Activated CD4-positive, CD25-positive, alpha-beta regulatory T cell treated with anti-CD3 and anti-CD28 coated beads, Interleukin-2, amount 50 U/mL, for 16 hours (primary cell): ENCODE measurements at regions not wholly inside any gene's neighbourhood (a gene's known extent, or its start where the extent isn't known, plus 50 kb on each side); places are given as distances from the start of the nearest gene placed in this dataset.

Experiments
- DNase-seq: peaks from one replicate; pipeline ENCODE4 v3.0.0-alpha.2; 2020; ENCODE audit warnings: low read depth, low spot score

DNA sequence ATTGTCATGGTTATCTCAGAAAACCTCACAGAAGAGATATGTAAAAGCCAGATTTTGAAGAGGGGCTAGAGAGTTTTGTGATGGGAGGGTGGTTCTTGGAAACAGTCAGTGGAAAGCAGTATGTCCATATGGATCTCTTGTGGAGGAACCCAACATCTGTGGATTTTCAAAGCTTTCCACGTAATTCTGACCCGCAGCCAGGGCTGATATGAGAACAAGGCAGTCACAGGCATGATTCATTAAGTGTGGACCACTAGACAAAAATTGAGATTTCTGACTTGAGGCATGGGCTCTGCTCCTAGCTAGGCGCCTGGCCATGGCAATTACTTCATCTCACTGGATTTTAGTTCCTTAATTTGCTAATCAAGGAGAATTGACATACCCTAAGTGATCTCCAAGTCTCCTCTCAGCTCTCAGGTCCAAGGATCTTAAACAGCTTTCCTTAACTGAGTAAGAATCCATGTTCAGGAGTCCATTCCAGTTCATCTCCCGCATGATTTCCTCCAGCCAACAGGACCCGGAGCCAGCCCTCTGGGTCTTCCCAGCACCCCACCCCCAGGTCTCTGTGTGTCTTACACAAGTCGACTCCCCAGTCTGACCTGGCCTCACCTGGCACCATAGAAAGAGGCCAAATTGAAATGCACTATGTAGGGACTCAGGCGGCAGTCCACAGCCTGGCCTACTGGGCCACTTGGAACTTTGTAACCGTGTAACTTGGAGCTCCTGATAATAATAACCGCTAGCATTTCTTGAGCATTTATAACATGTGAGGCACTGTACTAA is 176.3 kb upstream of the PARP11 start:
- DNase-seq: no peak

DNA sequence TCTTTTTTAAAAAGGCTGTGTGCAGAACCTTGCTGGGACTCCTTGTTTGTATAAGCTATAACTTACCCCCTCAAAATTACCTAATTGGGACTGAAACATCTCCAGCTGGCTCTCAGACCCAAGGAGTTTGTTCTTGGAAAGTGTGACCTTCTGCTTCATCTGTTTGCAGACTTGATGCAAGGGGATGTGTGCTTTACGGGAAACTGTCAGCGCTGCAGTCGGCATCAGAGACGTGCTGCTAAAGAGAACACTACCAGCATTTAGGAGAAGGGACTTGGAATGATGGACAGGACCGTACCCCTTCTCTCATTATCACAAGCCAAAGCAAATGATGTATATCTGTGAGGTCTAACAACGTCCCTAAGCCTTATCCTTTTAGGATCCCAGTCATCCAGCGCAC is 174.2 kb upstream of the PARP11 start:
- DNase-seq: no peak

DNA sequence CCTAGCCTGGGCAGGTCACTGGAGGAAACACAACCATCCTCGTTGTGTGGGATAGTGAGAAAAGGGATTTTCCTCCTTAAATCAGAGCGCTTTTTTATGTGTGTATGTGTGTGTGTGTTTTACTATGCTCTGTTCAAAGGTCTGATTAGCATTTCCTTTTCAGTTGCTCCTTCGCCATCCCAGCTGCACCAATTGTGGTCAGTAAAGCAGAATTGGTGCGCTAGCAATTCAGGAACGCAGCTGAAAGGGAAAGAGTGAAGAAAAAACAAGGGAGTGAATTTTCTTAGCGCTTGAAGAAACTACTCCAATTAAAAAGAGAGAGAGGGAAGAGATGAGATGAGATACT is 173.3 kb upstream of the PARP11 start:
- DNase-seq: no peak

DNA sequence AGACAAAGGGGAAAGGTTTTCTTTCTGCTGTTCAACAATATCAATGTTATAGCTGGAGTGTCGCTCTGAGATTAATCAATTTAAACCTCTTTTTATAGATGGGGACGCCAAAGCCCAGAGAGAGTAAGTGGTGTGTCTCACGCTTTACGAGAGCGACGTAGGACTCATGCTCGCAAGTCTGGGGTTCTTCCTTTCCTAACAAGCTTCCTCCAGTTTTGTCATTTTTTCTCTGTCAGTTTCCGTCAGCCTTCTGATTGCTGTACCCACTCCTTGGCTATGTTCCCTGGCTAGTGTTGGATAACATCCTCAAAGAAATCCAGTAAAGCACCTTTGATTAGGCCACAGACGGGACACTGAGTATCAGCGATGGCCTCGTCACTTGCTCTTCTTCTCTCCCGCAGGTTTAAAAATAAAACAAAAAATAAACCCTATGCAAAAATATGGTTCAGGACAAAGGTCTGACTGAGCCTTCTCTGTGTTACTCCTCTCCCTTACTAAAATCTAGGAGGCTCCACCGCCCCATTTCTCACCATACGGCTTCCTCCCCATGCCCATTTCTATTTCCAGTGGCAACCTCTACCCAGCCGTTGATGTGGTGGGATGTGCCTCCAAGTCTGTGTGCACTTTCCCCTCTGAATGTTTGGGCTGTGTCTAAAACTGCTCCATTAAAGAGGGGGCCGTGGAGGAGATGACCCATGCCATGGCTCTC is 172.7 kb upstream of the PARP11 start:
- DNase-seq: no peak

DNA sequence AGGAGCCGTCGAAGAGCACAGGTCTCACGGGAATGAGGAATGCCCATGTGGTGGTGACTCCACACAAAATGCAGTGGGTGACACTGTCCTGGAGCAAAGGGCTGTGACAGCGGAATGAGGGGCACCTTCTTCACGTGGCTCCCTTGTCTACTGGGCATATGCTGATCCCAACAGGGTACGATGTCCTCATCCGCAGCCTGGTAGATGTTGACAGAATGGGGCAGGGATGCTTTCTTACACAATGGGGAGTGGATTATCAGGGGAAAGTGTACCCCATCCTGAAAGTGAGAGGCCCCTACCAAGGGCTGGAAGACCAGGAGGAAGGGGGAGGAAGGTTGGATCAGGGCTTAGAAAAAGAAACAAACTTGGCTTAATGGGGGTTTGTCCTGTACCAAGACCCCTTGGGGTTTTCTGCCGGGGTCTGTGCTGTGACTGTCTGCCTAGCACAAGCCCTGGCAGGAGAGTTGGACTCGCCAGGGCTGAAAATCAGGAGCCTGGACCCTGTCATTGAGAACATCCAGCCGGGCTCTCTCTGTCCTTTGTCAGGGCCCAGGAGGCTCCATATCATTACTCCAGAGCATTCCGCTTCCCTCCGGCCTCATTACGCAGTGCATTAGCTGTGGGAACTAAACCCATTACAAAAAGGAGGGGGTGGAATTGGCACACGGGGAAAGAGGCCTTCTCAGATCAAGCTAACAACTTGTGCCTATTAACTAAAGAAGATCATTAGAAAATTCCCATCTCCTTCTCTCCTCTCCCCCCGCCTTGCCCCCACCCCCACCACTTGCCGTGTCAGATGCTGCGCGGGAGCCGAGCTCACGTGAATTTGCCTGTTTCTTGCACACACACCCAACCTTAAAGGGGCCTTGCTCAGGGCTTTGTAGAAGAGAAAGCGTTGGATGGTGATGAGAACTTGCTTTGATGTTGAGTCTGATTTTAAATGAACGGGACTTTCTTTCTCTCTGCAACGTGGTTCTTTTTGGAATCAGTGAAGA is 171.8 kb upstream of the PARP11 start:
- no peak for DNase-seq

DNA sequence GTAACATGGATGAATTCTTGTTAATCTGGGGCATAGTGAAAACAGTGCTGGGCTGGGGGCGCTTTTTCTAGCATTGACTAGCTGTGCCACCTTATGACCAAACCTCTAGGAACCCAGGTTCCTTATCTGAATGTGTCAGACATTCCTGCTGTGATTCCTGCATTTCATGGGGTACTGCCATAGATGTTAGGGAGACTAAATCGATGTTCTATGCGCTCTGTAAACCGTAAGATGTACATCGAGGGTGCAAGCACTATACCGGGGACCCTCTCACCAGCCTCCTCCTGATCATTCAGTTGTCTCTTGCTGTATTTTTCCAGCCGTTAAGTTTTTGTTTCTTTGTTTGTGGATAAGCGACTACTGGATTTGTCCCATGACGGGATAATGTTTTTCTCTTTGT is 170.9 kb upstream of the PARP11 start:
- DNase-seq: no peak

DNA sequence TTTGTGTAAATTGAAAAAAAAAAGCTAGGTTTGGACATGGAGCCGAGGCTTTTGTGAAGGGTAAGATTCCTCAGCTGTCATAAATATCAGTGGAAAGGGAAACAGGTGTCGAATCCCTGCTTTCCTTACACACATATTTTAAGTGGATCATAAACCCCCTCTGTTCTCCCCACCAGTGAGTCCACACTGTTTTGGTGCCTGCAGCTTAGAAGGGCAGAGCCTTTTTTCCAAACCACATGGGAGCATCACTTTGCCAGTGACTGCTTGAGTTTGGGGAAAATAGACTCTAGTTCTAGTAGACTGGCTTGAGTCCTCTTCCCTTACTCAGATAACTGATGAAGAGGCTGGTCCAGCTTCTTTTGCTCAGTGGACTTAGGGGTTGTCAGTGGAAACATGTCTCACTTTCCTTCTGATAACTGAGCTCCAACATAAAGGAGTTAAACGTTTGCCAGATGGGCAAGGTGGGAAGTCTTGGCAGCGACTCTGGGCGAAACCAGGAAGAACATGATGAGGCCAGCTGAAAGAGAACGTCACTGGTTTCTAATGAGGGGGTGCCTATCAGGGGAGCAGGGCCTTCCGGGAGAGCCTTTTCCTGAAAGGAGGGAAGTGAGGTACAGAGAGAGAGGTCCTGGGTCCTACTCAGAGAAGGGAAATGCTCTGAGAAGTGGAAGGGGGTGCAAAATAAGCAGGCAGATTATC is 168.1 kb upstream of the PARP11 start:
- no peak for DNase-seq

DNA sequence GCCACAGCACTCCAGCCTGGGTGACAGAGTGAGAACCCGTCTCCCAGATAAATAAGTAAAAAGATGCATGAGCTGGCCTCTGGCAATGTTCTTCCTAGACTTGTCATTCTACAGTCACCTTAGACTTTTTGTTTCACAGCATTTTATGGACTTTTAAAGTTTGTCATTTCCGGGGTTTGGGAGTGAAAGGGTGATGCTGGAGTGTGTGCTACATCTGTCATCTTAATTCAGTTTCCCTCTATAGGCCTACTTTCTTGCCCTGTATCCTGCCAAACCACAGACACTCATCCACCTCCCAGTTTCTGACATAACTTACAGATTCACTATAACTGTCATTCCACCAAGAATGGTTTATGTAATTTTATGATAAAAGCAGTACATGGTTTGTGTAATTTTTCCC is 166.7 kb upstream of the PARP11 start:
- DNase-seq: no peak

DNA sequence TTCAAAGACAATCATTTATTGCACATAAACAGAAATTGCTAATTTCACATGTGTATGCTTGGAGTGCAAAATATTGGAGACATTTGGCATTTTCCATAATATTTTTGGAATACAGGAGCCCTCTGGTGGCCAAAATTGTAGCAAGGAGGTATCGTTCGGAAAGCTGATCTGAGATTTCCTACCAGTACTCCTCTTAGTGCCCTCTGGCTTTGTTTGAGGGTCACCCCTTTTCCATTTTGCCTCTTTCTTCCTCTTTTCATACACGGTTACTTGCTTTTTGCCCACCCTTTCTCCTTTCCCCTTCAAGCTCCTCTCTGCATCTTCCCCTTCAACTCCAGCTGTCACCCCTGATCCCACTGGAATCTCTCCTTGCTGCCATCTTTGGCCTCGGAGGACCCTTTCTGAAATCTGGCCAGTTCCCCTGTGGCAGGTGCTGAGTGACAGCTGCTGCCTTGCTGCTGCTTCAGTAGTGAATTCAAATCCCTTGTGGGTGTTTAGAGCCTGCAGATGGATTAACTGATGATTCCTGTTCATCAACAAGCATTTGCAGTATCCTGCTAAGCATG is 164.6 kb upstream of the PARP11 start:
- no peak for DNase-seq

DNA sequence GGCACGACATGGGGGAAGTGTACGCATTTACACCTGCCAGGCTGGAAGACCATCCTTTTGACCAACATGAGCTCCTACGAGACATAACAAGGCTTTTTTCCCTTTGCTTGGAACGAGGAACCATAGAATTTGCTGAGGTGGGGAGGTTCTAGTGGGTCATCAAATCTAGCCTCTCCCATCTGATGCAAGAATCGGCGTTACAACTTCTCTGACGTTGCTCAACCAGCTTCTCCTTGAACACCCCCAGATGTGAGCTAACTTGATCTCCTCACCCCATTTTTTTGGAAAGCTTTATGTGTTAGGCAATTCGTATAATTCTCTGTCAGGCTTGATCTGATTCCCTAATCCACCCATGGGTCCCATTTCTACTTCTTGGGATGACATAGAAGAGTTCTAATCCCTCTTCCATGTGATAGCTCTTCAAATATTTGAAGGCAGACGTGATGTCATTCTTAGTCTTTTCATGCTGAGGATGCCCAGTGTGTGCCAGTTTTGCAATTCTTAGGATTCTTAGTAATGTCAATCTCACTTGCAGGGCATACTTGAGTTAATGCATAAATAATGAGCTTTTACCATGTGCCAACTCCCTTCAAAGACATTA is 163.6 kb upstream of the PARP11 start:
- no peak for DNase-seq

DNA sequence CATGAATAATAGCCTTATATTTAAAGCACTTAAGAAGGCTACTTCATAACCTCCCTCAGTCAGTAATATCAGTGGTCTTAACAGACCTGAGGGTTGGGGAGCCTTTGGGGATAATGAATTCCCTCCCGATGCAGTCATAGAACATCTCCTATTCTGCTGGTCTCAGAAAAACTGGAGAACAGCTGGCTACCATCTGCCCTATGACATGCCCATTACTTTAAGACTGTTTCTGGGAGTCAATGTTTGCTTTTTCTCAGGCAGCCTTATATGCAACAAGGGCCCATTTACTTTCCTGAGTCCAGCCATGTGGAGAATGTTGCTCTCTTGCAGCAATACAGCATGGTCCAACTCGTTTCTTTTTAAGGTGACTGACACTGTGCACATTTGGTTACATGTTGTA is 161.7 kb upstream of the PARP11 start:
- no peak for DNase-seq

DNA sequence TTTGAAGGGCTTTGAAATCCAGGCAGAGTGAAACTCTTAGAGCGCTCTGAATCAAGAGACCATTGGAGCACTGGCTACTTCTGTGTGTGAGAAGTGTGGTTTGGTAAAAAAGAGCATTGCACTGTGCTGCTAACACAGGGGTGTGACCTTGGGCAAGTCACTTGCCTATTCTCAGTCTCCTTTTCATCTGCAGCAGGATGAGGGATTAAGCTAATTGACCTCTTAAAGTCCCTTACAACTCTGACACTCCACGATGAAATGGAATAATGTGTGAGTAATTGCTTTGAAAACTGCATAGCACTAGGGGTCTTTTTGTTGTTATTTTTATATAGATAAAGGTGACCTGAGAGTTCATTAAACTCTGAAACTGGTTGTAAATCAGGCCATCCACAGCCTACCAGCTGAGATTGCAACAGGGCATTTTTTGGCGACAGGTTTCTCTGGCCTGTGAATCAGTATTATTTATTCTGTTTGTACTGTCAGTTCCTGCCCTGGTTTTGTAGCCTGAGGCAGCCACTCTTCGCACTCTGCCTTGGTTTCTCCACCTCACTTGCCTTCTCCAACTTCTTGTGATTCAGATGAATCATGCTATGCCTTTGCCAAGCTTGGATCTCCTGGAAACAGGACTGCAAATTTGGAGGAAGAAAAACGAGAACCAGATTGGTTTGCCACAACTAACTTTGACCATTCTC is 159.9 kb upstream of the PARP11 start:
- no peak for DNase-seq

DNA sequence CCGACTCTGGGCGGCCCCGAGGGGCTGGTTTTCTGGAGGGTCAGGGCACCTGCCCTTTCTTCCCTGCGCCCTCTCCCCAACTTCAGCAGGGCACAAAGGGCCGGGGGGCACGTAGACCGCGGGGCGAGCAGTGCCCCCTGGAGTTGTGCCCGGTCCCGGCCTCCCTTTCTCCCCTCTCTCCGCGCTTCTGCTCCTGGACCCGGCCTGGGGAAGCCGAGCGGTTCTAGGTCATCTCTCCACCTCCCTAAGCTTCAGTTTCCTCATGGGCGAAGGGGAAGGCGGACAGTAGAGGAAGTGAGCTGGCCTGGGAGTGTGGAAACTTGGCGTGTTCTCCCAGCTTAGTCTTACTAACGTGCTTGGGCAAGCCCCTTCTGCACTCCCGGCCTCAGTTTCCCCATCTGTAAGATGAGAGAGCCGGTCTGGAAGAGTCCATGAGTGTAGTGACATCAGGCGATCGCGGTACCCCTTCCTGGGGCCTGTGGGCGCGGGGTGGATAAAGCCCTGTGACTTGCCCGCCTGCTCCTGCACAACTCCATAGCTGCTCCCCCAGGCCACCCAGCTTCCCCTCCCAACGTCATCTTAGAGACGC is 158.6 kb upstream of the PARP11 start:
- no peak for DNase-seq

DNA sequence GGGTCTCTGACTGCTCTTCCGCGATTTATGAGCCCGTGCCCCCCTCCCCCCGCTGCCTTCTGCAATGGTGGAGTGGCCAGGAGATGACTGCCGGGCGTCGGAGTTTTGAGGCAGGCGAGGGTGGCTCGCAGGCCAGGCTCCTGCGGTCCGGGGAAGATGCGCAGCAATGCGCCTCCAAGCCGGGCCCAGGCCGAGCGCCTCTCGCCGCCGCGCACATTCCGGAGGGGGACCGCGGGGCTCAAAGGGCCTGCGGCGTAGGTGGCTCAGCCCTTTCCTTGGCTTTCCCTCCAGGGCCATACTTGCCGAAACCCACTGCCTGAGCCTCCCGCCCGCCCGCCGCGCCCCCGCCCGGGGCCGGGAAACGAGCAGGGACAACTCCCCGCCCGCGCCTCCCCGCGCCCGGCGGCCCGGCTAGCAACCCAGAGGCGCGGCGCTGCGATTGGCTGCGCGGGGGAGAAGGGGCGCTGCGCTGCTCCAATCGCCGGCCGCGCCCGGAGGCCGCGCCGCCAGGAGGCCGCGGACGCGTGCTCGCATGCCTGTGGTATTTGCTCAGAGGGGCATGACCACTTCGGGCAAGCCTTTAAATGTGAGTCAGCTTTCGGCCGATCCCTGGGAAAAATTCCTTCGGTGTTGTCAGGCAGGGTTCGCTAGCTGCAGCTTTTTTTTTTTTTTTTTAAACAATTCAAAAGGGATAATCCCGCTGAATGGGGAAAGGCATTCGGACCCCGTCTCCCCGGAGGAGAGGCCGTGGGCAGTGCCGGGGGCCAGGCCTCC is 157.9 kb upstream of the PARP11 start:
- DNase-seq: peak; percentile 40

DNA sequence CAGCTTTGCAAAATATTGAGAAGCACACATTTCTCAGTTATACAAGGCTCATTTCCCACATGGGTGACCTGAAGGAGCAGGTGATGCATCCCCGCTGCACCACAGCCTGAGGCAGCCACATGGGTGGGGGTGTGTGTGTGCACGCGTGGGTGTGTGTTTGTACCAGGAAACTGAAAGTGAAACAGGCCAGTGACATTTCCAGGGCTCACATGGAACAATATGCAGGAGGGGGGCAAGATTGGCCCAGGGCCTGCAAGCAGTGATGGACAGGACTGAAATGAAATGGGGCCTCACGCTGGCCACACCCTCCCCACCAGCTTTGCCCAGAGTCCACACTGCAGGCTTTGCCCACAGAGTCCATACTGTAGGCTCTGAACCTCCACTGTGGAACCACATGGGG is 154.2 kb upstream of the PARP11 start:
- peak; percentile 50 for DNase-seq

DNA sequence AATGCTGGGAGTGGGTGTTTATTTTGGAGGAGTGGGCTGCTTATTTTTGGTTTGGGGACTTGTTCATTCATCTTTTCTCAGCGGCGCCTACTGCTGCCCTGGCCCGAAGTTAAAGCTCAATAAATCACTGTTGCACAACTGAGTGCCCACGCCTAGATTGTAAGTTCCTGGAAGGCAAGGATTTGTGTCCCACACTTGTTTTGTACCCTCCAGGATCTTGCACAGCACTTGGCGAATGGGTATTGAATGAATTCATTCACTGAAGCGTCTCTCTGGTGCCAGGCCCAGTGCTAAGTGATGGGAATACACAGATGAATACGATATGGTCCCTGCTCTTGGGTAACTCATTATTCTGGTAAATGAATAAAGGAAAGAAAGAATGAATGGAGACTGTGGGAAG is 153.3 kb upstream of the PARP11 start:
- no peak for DNase-seq

DNA sequence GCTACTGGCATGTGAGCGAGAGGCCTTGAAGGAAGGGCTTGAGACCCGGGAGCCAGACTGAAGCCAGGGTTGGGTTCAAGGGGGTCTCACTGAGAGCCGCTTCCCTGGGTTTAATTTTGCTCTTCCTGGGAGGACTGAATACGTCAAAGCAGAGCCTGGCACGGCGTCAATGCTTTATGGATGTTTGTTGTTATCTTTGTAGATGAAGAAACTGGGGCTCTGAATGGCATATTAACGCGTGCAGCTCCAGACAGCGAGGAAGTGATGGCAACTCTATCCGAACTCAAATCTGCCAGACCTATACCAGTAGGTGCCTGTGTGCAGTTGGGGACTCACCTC is 152.8 kb upstream of the PARP11 start:
- DNase-seq: no peak

DNA sequence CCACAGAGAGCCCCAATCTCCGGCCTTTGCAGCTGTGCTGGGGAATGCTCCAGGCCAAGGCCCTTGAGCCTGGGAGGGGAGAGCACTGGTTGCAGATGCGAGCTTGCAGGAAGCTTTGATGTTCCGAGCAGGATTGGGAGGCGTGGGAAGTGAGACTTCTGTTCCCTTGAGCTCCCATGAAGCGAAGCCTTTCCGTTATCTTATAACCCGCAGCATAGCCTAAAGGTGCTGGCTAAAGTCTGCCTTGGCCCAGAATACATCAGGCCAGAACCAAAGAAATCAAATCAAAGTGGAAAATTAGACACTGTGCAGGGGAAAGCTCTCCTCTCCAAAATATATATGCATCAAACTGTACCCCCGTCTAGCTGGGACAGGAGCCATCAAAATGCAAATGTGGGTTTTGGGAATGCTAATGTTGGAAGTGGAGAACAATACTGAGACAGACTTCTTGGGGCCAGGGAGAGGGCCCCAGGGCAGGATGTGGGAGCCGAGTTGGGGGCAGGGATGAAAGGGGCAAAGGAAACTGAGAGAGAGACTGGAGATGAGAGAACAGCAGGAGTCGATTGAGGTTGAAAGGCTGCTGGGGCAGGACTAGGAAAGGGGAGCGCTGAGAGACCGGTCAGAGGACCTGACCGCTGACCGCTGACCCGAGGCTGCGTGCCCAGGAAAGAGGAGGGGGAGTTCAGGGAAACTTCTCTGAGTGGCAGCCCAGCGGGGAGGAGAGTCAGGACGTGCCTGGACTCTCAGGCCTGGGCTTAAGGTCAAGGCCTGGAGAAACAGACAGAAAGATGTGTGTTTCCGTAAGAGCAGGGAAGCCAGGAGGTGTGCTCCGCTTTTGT is 152.2 kb upstream of the PARP11 start:
- DNase-seq: no peak
